Mesendoderm (in vitro differentiated cells): ENCODE measurements at regions not wholly inside any gene's neighbourhood (a gene's known extent, or its start where the extent isn't known, plus 50 kb on each side); places are given as distances from the start of the nearest gene placed in this dataset.

Experiments
- DNase-seq: peaks from one replicate; pipeline ENCODE4 v3.0.0; 2013
- H2AK5ac ChIP-seq: 2 replicates; pipeline ENCODE4 v1.6.1; 2013; ENCODE audit warnings: low read length, inconsistent platforms
- H2BK120ac ChIP-seq: 2 replicates; pipeline ENCODE4 v1.6.1; 2013; ENCODE audit warnings: low read depth, mild to moderate bottlenecking, low read length, moderate library complexity, mixed read lengths
- H2BK15ac ChIP-seq: replicated peaks from 2 replicates; pipeline ENCODE4 v1.6.1; 2013; ENCODE audit warnings: low read depth, mild to moderate bottlenecking, moderate library complexity
- H2BK5ac ChIP-seq: 2 replicates; pipeline ENCODE4 v1.6.1; 2013; ENCODE audit warnings: low read length, inconsistent platforms
- H3K18ac ChIP-seq: 2 replicates; pipeline ENCODE4 v1.6.1; 2013; ENCODE audit warnings: mild to moderate bottlenecking, low read length, mixed read lengths
- H3K23ac ChIP-seq: one replicate; pipeline ENCODE4 v1.6.1; 2013; ENCODE audit warnings: low read length
- H3K27ac ChIP-seq: 2 replicates; pipeline ENCODE4 v1.5.1; 2013; ENCODE audit warnings: low read depth, mild to moderate bottlenecking, inconsistent platforms, low read length, moderate library complexity
- H3K27me3 ChIP-seq: 2 replicates; pipeline ENCODE4 v1.6.1; 2013; ENCODE audit warnings: low read length, control low read depth, mild to moderate bottlenecking, inconsistent platforms; ENCODE audit not compliant: insufficient read depth, poor library complexity
- H3K36me3 ChIP-seq: 2 replicates; pipeline ENCODE4 v1.6.1; 2013; ENCODE audit warnings: low read length, inconsistent platforms; ENCODE audit not compliant: control insufficient read depth, insufficient read depth
- H3K4ac ChIP-seq: one replicate; pipeline ENCODE4 v1.6.1; 2013; ENCODE audit warnings: low read depth, mild to moderate bottlenecking, low read length, moderate library complexity
- H3K4me1 ChIP-seq: 2 replicates; pipeline ENCODE4 v1.6.1; 2013; ENCODE audit warnings: low read depth, low read length, inconsistent platforms; ENCODE audit not compliant: control insufficient read depth
- H3K4me2 ChIP-seq: 2 replicates; pipeline ENCODE4 v1.6.1; 2013; ENCODE audit warnings: low read length
- H3K4me3 ChIP-seq: 2 replicates; pipeline ENCODE4 v1.5.1; 2013; ENCODE audit warnings: mild to moderate bottlenecking, low read length
- H3K56ac ChIP-seq: one replicate; pipeline ENCODE4 v1.6.1; 2013; ENCODE audit warnings: low read length
- H3K79me1 ChIP-seq: 2 replicates; pipeline ENCODE4 v1.6.1; 2013; ENCODE audit warnings: low read length, inconsistent platforms
- H3K79me2 ChIP-seq: 2 replicates; pipeline ENCODE4 v1.6.1; 2013; ENCODE audit warnings: mild to moderate bottlenecking, low read length; ENCODE audit not compliant: control insufficient read depth, insufficient read depth
- H3K9ac ChIP-seq: 2 replicates; pipeline ENCODE4 v1.6.1; 2013; ENCODE audit warnings: low read length, inconsistent platforms
- H4K5ac ChIP-seq: one replicate; pipeline ENCODE4 v1.6.1; 2013; ENCODE audit warnings: low read length
- H4K8ac ChIP-seq: one replicate; pipeline ENCODE4 v1.6.1; 2013; ENCODE audit warnings: low read depth, mild to moderate bottlenecking, control low read depth, low read length, moderate library complexity
- WGBS: extraction: QIAGEN DNeasy Blood & Tissue Kit; methylation state at CpG from one replicate; pipeline ENCODE4 v1.1.7; 2013; ENCODE audit warnings: low lambda C conversion rate, missing lambda C conversion rate; ENCODE audit not compliant: insufficient coverage; ENCODE audit errors: extremely low coverage; 5-methylcytosine and 5-hydroxymethylcytosine counted together

DNA sequence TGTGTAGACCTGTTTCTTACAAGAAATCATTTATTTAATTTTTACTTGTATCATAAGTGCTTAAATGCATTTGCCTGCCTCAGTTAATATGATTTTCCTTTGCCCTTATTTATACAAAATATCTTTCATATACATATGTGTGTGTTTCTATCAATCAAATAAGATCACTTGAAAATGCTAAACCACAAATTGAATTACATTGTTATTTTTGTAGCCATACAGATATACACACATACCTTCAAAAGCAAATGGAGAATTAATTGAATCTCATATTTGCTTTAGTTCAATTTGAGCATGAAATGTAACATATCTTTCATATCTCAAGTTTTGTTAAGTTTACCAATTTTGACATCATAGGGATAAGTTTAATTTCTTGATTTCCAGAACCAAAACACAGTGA, 755.8 kb upstream of the PIK3C3 start:
- H3K18ac ChIP-seq, result no peak overlapping the region
- no peak overlapping the region for H3K27ac ChIP-seq
- no peaks in the 10 kb centered on the region for H3K79me1 ChIP-seq
- no peak overlapping the region for H4K5ac ChIP-seq
- H2AK5ac ChIP-seq, result no peak overlapping the region
- H3K36me3 ChIP-seq, result no peaks in the 10 kb centered on the region
- no peak overlapping the region for H2BK120ac ChIP-seq
- no peaks in the 10 kb centered on the region for H3K27me3 ChIP-seq
- no peak overlapping the region for H2BK15ac ChIP-seq
- H4K8ac ChIP-seq, result no peak overlapping the region
- H3K23ac ChIP-seq, result no peak overlapping the region
- H3K9ac ChIP-seq, result no peak overlapping the region
- no peaks in the 10 kb centered on the region for H3K79me2 ChIP-seq
- no peak overlapping the region for H3K4ac ChIP-seq
- no peaks in the 10 kb centered on the region for H3K4me1 ChIP-seq
- no peak overlapping the region for H2BK5ac ChIP-seq
- H3K4me3 ChIP-seq, result no peak overlapping the region
- DNase-seq, result no peak
- no peak overlapping the region for H3K56ac ChIP-seq
- no peak overlapping the region for H3K4me2 ChIP-seq

DNA sequence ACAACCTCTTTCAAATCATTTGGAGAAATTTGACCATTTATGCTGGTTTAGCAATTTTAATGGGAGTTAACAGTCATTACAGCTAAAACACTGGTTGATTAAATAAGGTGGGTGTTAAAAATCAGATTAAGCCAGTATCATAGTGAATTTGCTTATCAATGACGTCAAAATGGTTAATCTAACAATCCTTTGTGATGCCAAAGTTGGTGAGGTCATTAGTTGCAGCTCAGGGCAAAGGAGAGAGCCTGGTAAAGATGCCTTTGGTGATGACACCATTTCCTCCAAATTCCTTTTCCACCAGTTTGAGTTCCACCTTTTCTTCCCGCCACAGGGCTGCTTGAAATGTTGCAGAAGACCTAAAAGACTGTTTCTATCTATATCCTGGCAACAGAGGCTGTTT, 757.1 kb upstream of the PIK3C3 start:
- WGBS, result no CpG with 5 or more reads among the region's 2 CpGs
- Histone ChIP-seq H3K79me2 (no peaks in the 10 kb centered on the region), H3K4ac (no peak overlapping the region)

DNA sequence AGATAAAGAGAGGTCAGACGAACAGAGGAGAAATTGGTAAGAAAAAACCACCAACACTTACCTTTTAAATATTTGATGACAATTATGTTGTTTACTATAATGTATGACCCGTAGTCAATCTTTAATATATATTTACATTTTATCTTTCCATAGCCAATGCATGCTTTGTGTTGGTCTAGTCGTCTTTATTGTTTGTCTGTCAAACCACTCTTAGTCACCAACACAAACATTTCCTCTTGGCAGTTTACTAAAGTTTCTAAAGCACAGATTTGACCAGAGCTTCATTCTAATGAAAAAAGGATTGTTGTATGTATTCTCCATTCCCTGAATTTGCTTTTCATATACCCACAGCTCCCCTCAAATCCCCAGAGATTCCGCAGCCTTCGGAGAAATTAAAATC, 784.7 kb upstream of the PIK3C3 start:
- Histone ChIP-seq H3K56ac (no peak overlapping the region), H3K23ac (no peak overlapping the region), H3K36me3 (no peaks in the 10 kb centered on the region), H2AK5ac (no peak overlapping the region), H3K4me1 (no peaks in the 10 kb centered on the region), H2BK5ac (no peak overlapping the region), H3K4me2 (no peak overlapping the region), H2BK15ac (no peak overlapping the region), H3K4ac (no peak overlapping the region), H3K79me1 (no peaks in the 10 kb centered on the region), H3K9ac (no peak overlapping the region), H2BK120ac (no peak overlapping the region), H4K8ac (no peak overlapping the region), H3K27me3 (no peaks in the 10 kb centered on the region), H3K79me2 (no peaks in the 10 kb centered on the region), H4K5ac (no peak overlapping the region), H3K18ac (no peak overlapping the region), H3K27ac (no peak overlapping the region), H3K4me3 (no peak overlapping the region)
- no CpG with 5 or more reads among the region's 5 CpGs for WGBS
- no peak for DNase-seq

More for the DNA sequence above, 757.1 kb upstream of the PIK3C3 start:
- Histone ChIP-seq H4K8ac (no peak overlapping the region), H3K4me3 (no peak overlapping the region), H3K27me3 (no peaks in the 10 kb centered on the region), H3K36me3 (no peaks in the 10 kb centered on the region), H2BK120ac (no peak overlapping the region), H4K5ac (no peak overlapping the region), H3K23ac (no peak overlapping the region), H2BK15ac (no peak overlapping the region), H2BK5ac (no peak overlapping the region), H3K9ac (no peak overlapping the region), H3K27ac (no peak overlapping the region), H3K56ac (no peak overlapping the region), H3K18ac (no peak overlapping the region), H3K4me1 (no peaks in the 10 kb centered on the region), H3K79me1 (no peaks in the 10 kb centered on the region), H2AK5ac (no peak overlapping the region), H3K4me2 (no peak overlapping the region)
- peak; percentile 15 for DNase-seq

DNA sequence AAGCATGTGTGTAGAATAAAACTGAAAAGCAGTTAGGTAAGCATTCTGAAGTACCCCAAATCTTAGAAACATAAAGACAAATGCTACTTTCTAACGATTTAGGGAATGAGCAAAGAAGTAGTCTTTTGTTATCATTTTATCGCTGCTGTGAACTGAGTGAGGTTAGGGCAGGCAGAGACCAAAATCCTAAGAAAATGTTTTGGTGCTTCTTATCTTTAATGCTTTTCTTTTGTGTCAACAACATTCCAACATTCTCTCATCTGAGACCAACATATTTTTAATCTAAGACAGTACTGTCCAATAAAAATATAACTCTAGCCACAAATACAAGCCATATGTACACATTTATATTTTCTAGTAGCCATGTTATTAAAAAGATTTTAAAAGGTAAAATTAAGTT, 789.4 kb upstream of the PIK3C3 start:
- H2AK5ac ChIP-seq, result no peak overlapping the region
- no peak overlapping the region for H4K8ac ChIP-seq
- no peak overlapping the region for H3K27ac ChIP-seq
- no peak overlapping the region for H2BK5ac ChIP-seq
- H3K4me1 ChIP-seq, result no peaks in the 10 kb centered on the region
- no peak for DNase-seq
- H2BK15ac ChIP-seq, result no peak overlapping the region
- no peak overlapping the region for H3K23ac ChIP-seq
- no CpG with 5 or more reads among the region's 2 CpGs for WGBS
- H3K56ac ChIP-seq, result no peak overlapping the region
- H3K79me2 ChIP-seq, result no peaks in the 10 kb centered on the region
- H2BK120ac ChIP-seq, result no peak overlapping the region
- H4K5ac ChIP-seq, result no peak overlapping the region
- H3K27me3 ChIP-seq, result no peaks in the 10 kb centered on the region
- H3K36me3 ChIP-seq, result no peaks in the 10 kb centered on the region
- H3K4me2 ChIP-seq, result no peak overlapping the region
- H3K9ac ChIP-seq, result no peak overlapping the region
- no peak overlapping the region for H3K18ac ChIP-seq
- no peaks in the 10 kb centered on the region for H3K79me1 ChIP-seq
- H3K4ac ChIP-seq, result no peak overlapping the region
- H3K4me3 ChIP-seq, result no peak overlapping the region

DNA sequence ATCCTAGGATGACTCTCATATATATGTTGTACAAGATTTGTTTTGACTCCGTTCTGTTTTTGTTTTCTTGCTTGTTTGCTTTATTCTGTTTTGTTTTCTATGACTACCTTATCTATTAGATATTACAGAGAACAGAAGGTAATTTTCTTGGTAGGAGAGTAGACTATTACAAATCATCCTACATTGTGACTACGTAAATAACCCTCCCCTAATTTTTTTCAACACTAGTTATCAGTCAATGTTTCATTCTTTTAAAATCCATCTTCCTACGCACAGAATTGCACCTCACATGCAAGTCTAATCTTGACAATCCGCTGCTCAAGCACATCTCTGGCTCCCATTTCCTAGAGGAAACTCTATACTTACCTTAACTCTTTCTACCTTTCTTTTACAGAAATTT, 792.3 kb upstream of the PIK3C3 start:
- H2BK5ac ChIP-seq, result no peak overlapping the region
- H3K27me3 ChIP-seq, result no peaks in the 10 kb centered on the region
- H4K5ac ChIP-seq, result no peak overlapping the region
- H3K23ac ChIP-seq, result no peak overlapping the region
- H4K8ac ChIP-seq, result no peak overlapping the region
- H2BK15ac ChIP-seq, result no peak overlapping the region
- no peaks in the 10 kb centered on the region for H3K79me1 ChIP-seq
- WGBS, result no CpG with 5 or more reads among the region's 4 CpGs
- no peaks in the 10 kb centered on the region for H3K79me2 ChIP-seq
- H3K4me1 ChIP-seq, result no peaks in the 10 kb centered on the region
- DNase-seq, result no peak
- no peak overlapping the region for H3K4ac ChIP-seq
- H2BK120ac ChIP-seq, result no peak overlapping the region
- no peak overlapping the region for H3K4me3 ChIP-seq
- no peaks in the 10 kb centered on the region for H3K36me3 ChIP-seq
- no peak overlapping the region for H3K27ac ChIP-seq
- no peak overlapping the region for H3K4me2 ChIP-seq
- no peak overlapping the region for H3K9ac ChIP-seq
- no peak overlapping the region for H3K18ac ChIP-seq
- no peak overlapping the region for H3K56ac ChIP-seq
- no peak overlapping the region for H2AK5ac ChIP-seq

DNA sequence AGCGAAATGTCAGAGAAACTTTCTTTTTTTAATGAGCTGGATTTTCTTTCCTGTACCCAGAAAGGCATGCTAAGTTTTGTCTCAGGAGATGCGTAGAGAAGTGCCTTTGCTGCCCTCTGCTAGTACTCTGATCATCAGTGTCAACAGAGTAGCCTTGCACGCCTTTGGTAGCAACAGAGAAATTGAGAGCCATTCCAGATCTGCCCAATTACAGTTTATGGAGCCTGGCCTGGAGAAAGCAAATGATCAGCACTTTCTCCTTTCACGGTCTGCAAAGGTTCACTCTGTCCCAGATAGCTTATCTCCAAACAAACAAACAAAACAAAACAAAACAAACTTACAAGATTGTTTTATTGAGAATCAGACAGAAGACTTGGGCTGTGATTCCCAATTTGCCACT, 792.8 kb upstream of the PIK3C3 start:
- Histone ChIP-seq H3K4me3 (no peak overlapping the region), H3K18ac (no peak overlapping the region), H4K5ac (no peak overlapping the region), H3K79me2 (no peaks in the 10 kb centered on the region), H2BK120ac (no peak overlapping the region), H2BK5ac (no peak overlapping the region), H2BK15ac (no peak overlapping the region), H3K36me3 (no peaks in the 10 kb centered on the region), H3K4me1 (no peaks in the 10 kb centered on the region), H4K8ac (no peak overlapping the region), H3K27me3 (no peaks in the 10 kb centered on the region), H3K79me1 (no peaks in the 10 kb centered on the region), H3K27ac (no peak overlapping the region), H3K23ac (no peak overlapping the region), H3K4ac (no peak overlapping the region), H2AK5ac (no peak overlapping the region), H3K9ac (no peak overlapping the region), H3K4me2 (no peak overlapping the region), H3K56ac (no peak overlapping the region)
- DNase-seq, result peak; percentile 11
- WGBS, result no CpG with 5 or more reads among the region's 4 CpGs
